H1 (cell line): ENCODE measurements at regions not wholly inside any gene's neighbourhood (a gene's known extent, or its start where the extent isn't known, plus 50 kb on each side); places are given as distances from the start of the nearest gene placed in this dataset.

Source experiments
- CTCF ChIA-PET: fragments of 300-600 bp; sonication (Branson Sonifier 250); formaldehyde crosslinking; loops from one replicate; lab custom pipeline; 2021; ENCODE audit not compliant: partially characterized antibody; lab: Charles Lee
- POLR2A ChIA-PET: fragments of 300-600 bp; sonication (Branson Sonifier 250); formaldehyde crosslinking; loops from one replicate; lab custom pipeline; 2021; ENCODE audit warnings: inconsistent platforms; ENCODE audit not compliant: partially characterized antibody; lab: Charles Lee
- DNase-seq, 2 experiments: peaks; one replicate each; pipeline versions ENCODE4 v3.0.0 to v3.0.0-alpha.2; 2010 to 2022; ENCODE audit warnings: low spot score in 2 of 2, low read depth in 1 of 2, mixed read lengths in 1 of 2
- FAIRE-seq: peaks from 2 replicates; lab custom pipeline; 2011; peaks lifted over from hg19 to GRCh38; lab: Jason Lieb, UNC
- H2AFZ ChIP-seq: 2 replicates; pipeline ENCODE4 v1.8.1; 2012; ENCODE audit warnings: low read length, inconsistent platforms
- H2AK5ac ChIP-seq: 2 replicates; pipeline ENCODE4 v1.6.1; 2013; ENCODE audit warnings: low read depth, low read length
- H2BK120ac ChIP-seq: replicated peaks from 2 replicates; pipeline ENCODE3; 2013; ENCODE audit warnings: low read depth, low read length, inconsistent platforms
- H2BK12ac ChIP-seq: 2 replicates; pipeline ENCODE4 v1.6.1; 2013; ENCODE audit warnings: low read depth, low read length
- H2BK15ac ChIP-seq: 2 replicates; pipeline ENCODE4 v1.6.1; 2013; ENCODE audit warnings: low read length
- H2BK20ac ChIP-seq: 2 replicates; pipeline ENCODE4 v1.6.1; 2013; ENCODE audit warnings: low read length
- H2BK5ac ChIP-seq: 2 replicates; pipeline ENCODE4 v1.6.1; 2013; ENCODE audit warnings: low read depth, low read length
- H3K14ac ChIP-seq: 2 replicates; pipeline ENCODE4 v1.6.1; 2013; ENCODE audit warnings: inconsistent platforms; ENCODE audit not compliant: insufficient read length
- H3K18ac ChIP-seq: 2 replicates; pipeline ENCODE4 v1.6.1; 2013; ENCODE audit warnings: low read length; ENCODE audit errors: extremely low read depth
- H3K23ac ChIP-seq: 2 replicates; pipeline ENCODE4 v1.6.1; 2013; ENCODE audit warnings: inconsistent platforms; ENCODE audit not compliant: insufficient read length
- H3K23me2 ChIP-seq: 2 replicates; pipeline ENCODE4 v1.6.1; 2013; ENCODE audit warnings: low read depth, low read length
- H3K27ac ChIP-seq: 2 replicates; pipeline ENCODE4 v1.6.1; 2011; ENCODE audit warnings: low read depth, low read length, inconsistent platforms
- H3K27me3 ChIP-seq, 4 experiments: replicated peaks in 1 of 4; 1 replicate in 1 of 4; 2 replicates in 3 of 4; pipeline versions ENCODE4 v1.6.1 to v1.8.1; 2011 to 2013; ENCODE audit warnings: low read length in 3 of 4, mild to moderate bottlenecking in 3 of 4, inconsistent platforms in 2 of 4, mixed read lengths in 2 of 4, moderate library complexity in 1 of 4; ENCODE audit not compliant: control insufficient read depth in 3 of 4, insufficient read depth in 3 of 4; ENCODE audit errors: extremely low read depth in 1 of 4
- H3K36me3 ChIP-seq, 4 experiments: 2 replicates each; pipeline versions ENCODE4 v1.6.1 to v1.8.1; 2011 to 2013; ENCODE audit warnings: mild to moderate bottlenecking in 4 of 4, low read length in 3 of 4, moderate library complexity in 2 of 4, control low read depth in 1 of 4, inconsistent platforms in 1 of 4; ENCODE audit not compliant: insufficient read depth in 4 of 4, control insufficient read depth in 2 of 4
- H3K4ac ChIP-seq: replicated peaks from 2 replicates; pipeline ENCODE3; 2013; ENCODE audit warnings: low read length, low read depth, mixed read lengths, inconsistent platforms; ENCODE audit not compliant: insufficient read length
- H3K4me1 ChIP-seq, 4 experiments: replicated peaks in 1 of 4; 1 replicate in 1 of 4; 2 replicates in 3 of 4; pipeline versions ENCODE4 v1.6.1 to v1.8.1; 2011 to 2013; ENCODE audit warnings: low read length in 3 of 4, inconsistent platforms in 2 of 4, mixed read lengths in 1 of 4; ENCODE audit not compliant: insufficient read depth in 4 of 4, control insufficient read depth in 3 of 4
- H3K4me2 ChIP-seq, 2 experiments: 2 replicates each; pipeline versions ENCODE4 v1.6.1 to v1.8.1; 2011 to 2013; ENCODE audit warnings: low read depth in 2 of 2, low read length in 2 of 2, control low read depth in 1 of 2, inconsistent platforms in 1 of 2, mild to moderate bottlenecking in 1 of 2; ENCODE audit not compliant: insufficient read depth in 1 of 2
- H3K4me3 ChIP-seq, 4 experiments: fragments of 200-600, 300-600 bp in 1 of 4; sonication (generic), shearing (Covaris generic), sonication (Bioruptor Twin) in 1 of 4; 2 replicates each; pipeline versions ENCODE4 v1.5.1 to v1.8.1; 2011 to 2016; ENCODE audit warnings: low read length in 4 of 4, low read depth in 3 of 4, control low read depth in 2 of 4, inconsistent platforms in 2 of 4, mild to moderate bottlenecking in 2 of 4, mixed read lengths in 1 of 4, moderate library complexity in 1 of 4; ENCODE audit not compliant: insufficient read depth in 2 of 4; ENCODE audit errors: extremely low read depth in 1 of 4
- H3K56ac ChIP-seq: replicated peaks from 2 replicates; pipeline ENCODE3; 2013; ENCODE audit warnings: low read depth, mild to moderate bottlenecking, mixed read lengths, low read length, inconsistent platforms; ENCODE audit not compliant: insufficient read length
- H3K79me1 ChIP-seq: 2 replicates; pipeline ENCODE4 v1.6.1; 2013; ENCODE audit warnings: low read depth, low read length, control low read depth
- H3K79me2 ChIP-seq, 2 experiments: 2 replicates each; pipeline versions ENCODE4 v1.6.1 to v1.8.1; 2012 to 2013; ENCODE audit warnings: low read length in 2 of 2, mild to moderate bottlenecking in 2 of 2, inconsistent platforms in 1 of 2; ENCODE audit not compliant: insufficient read depth in 2 of 2, control insufficient read depth in 1 of 2
- H3K9ac ChIP-seq, 4 experiments: replicated peaks in 1 of 4; 1 replicate in 1 of 4; 2 replicates in 3 of 4; pipeline versions ENCODE4 v1.6.1 to v1.8.1; 2011 to 2013; ENCODE audit warnings: low read depth in 3 of 4, low read length in 3 of 4, control low read depth in 2 of 4, mild to moderate bottlenecking in 2 of 4, moderate library complexity in 2 of 4, inconsistent platforms in 1 of 4; ENCODE audit errors: extremely low read depth in 1 of 4
- H3K9me3 ChIP-seq, 2 experiments: 2 replicates each; pipeline versions ENCODE4 v1.6.1 to v1.8.1; 2012 to 2013; ENCODE audit warnings: mild to moderate bottlenecking in 2 of 2, moderate library complexity in 2 of 2, control low read depth in 1 of 2, inconsistent platforms in 1 of 2, low read depth in 1 of 2, low read length in 1 of 2, mixed read lengths in 1 of 2; ENCODE audit not compliant: insufficient read depth in 2 of 2
- H4K20me1 ChIP-seq, 2 experiments: replicated peaks in 1 of 2; 2 replicates each; pipeline versions ENCODE3 to v1.8.1; 2011 to 2013; ENCODE audit warnings: inconsistent platforms in 2 of 2, low read length in 2 of 2, mild to moderate bottlenecking in 1 of 2; ENCODE audit not compliant: insufficient read depth in 2 of 2, control insufficient read depth in 1 of 2
- H4K5ac ChIP-seq: 2 replicates; pipeline ENCODE4 v1.6.1; 2013; ENCODE audit warnings: low read length, low read depth, mixed read lengths, inconsistent platforms; ENCODE audit not compliant: insufficient read length
- H4K8ac ChIP-seq: 2 replicates; pipeline ENCODE4 v1.8.0; 2013; ENCODE audit warnings: mild to moderate bottlenecking, moderate library complexity, low read length, inconsistent platforms; ENCODE audit not compliant: insufficient read depth; ENCODE audit errors: extremely low read depth
- H4K91ac ChIP-seq: replicated peaks from 2 replicates; pipeline ENCODE3; 2013; ENCODE audit warnings: low read length, mixed read lengths, inconsistent platforms; ENCODE audit not compliant: insufficient read length
- WGBS, 2 experiments: shearing (Covaris generic) in 1 of 2; methylation state at CpG; one replicate each; pipeline versions ENCODE4 v1.1.6 to v1.1.7; 2013 to 2015; ENCODE audit warnings: low lambda C conversion rate in 2 of 2, mixed read lengths in 2 of 2, inconsistent platforms in 1 of 2, low coverage in 1 of 2, missing lambda C conversion rate in 1 of 2; ENCODE audit not compliant: insufficient replicate concordance in 2 of 2, insufficient coverage in 1 of 2, insufficient read length in 1 of 2; ENCODE audit errors: extremely low coverage in 1 of 2, missing lambda C conversion rate in 1 of 2; 5-methylcytosine and 5-hydroxymethylcytosine counted together

GRCh38 chr6:166055801-166056200 lies 111.8 kb downstream of the TBXT start:
- DNase-seq (no peak), FAIRE-seq (no peak)
- no peak overlapping the region for H4K91ac ChIP-seq
- H3K4ac ChIP-seq, result no peak overlapping the region
- H3K14ac ChIP-seq, result no peak overlapping the region
- POLR2A ChIA-PET, result no interaction called here
- H2AK5ac ChIP-seq, result no peak overlapping the region
- H3K56ac ChIP-seq, result no peak overlapping the region
- no peaks in the 10 kb centered on the region for H4K20me1 ChIP-seq
- H2BK120ac ChIP-seq, result no peak overlapping the region
- no peaks in the 10 kb centered on the region for H3K27me3 ChIP-seq
- 78% methylated on average over 5 of the region's 5 CpGs; no CpG with 5 or more reads in 1 of the 2 experiments for WGBS, 2 experiments
- no peaks in the 10 kb centered on the region for H3K4me1 ChIP-seq
- no peak overlapping the region for H3K18ac ChIP-seq
- H3K36me3 ChIP-seq, result peaks cover 0 to 3% (median 0%) of the 10 kb centered on the region in 4 experiments; a peak in 1 of 8 replicates
- no peak overlapping the region for H2BK20ac ChIP-seq
- H3K9ac ChIP-seq, result no peak overlapping the region
- H2AFZ ChIP-seq, result no peak overlapping the region
- H3K79me2 ChIP-seq, result no peaks in the 10 kb centered on the region
- H2BK5ac ChIP-seq, result no peak overlapping the region
- no peak overlapping the region for H3K4me3 ChIP-seq
- no peak overlapping the region for H3K23ac ChIP-seq
- H3K4me2 ChIP-seq, result no peak overlapping the region
- no peak overlapping the region for H4K8ac ChIP-seq
- no peak overlapping the region for H2BK12ac ChIP-seq
- no peak overlapping the region for H3K27ac ChIP-seq
- no peaks in the 10 kb centered on the region for H3K79me1 ChIP-seq
- peaks cover 6 to 7% of the 10 kb centered on the region in 2 experiments; a peak in 2 of 4 replicates for H3K9me3 ChIP-seq
- no peak overlapping the region for H4K5ac ChIP-seq
- H3K23me2 ChIP-seq, result no peaks in the 10 kb centered on the region
- CTCF ChIA-PET, result interaction anchor here (0.7 to 1.8 kb wide), 5 partner anchors 21 to 42 kb away, joined by 3 to 5 read pairs (median 4); no protein-coding TSS in a partner anchor
- no peak overlapping the region for H2BK15ac ChIP-seq
